ENCODE measurements at regions not wholly inside any gene's neighbourhood (a gene's known extent, or its start where the extent isn't known, plus 50 kb on each side); places are given as distances from the start of the nearest gene placed in this dataset.

- no peak for TF ChIP-seq CTCF (conservative IDR thresholded peaks at IDR 0.05)
- no peak for TF ChIP-seq EZH2 (IDR thresholded peaks at IDR 0.05; ENCODE audit: low read depth)
- BruUV-seq (replicated peaks) = no TSS peak
- no peaks in the 10 kb centered on the region for H3K9me3 ChIP-seq (ENCODE audit: insufficient read depth, low read depth)
- no peaks in the 10 kb centered on the region for H3F3A ChIP-seq (ENCODE audit: insufficient read depth, low read depth)
- H3K27ac ChIP-seq = no peak overlapping the region
- H3K4me2 ChIP-seq = no peak overlapping the region
- intact Hi-C loops (cut with micrococcal nuclease; ENCODE audit: unreplicated experiment) = no loop called here
- no peaks in the 10 kb centered on the region for H3K79me2 ChIP-seq (ENCODE audit: low read depth)
- H3K9me2 ChIP-seq (ENCODE audit: insufficient read depth) = 0 out of 2 replicates have a peak, but pooled peaks cover 5% of the 10 kb centered on the region
- POLR2A ChIA-PET (ENCODE audit: unreplicated experiment) = no interaction called here
- CTCF ChIA-PET = no interaction called here
- H3K4me3 ChIP-seq = no peak overlapping the region
- no peaks in the 10 kb centered on the region for H4K20me1 ChIP-seq (ENCODE audit: insufficient read depth)
- H2AFZ ChIP-seq = no peak overlapping the region
- no peak for DNase-seq
- H3K27me3 ChIP-seq (ENCODE audit: insufficient read depth, low read depth) = no peaks in the 10 kb centered on the region
- H3K36me3 ChIP-seq (ENCODE audit: low read depth) = no peaks in the 10 kb centered on the region
- H3K4me1 ChIP-seq (replicated peaks; ENCODE audit: insufficient read depth) = no peaks in the 10 kb centered on the region
Observed at GRCh38 chrX:127782904-127783303, 269.3 kb downstream of the ACTRT1 start.

- Histone ChIP-seq H3K79me2 (ENCODE audit: low read depth) (no peaks in the 10 kb centered on the region), H3K36me3 (ENCODE audit: low read depth) (no peaks in the 10 kb centered on the region), H3K4me2 (no peak overlapping the region), H2AFZ (no peak overlapping the region), H3K9me2 (ENCODE audit: insufficient read depth) (no peaks in the 10 kb centered on the region; the same call in 1 of the 2 replicates), H3F3A (ENCODE audit: insufficient read depth, low read depth) (no peaks in the 10 kb centered on the region), H4K20me1 (ENCODE audit: insufficient read depth) (no peaks in the 10 kb centered on the region), H3K4me1 (replicated peaks; ENCODE audit: insufficient read depth) (no peaks in the 10 kb centered on the region), H3K27ac (no peak overlapping the region), H3K9me3 (ENCODE audit: insufficient read depth, low read depth) (no peaks in the 10 kb centered on the region), H3K4me3 (no peak overlapping the region), H3K27me3 (ENCODE audit: insufficient read depth, low read depth) (no peaks in the 10 kb centered on the region)
- ChIA-PET CTCF (no interaction called here), POLR2A (ENCODE audit: unreplicated experiment) (interaction anchor here (0.6 kb wide), 1 partner anchor 68 kb away, joined by 4 read pairs; no protein-coding TSS in a partner anchor)
- no peak for DNase-seq
- intact Hi-C loops (cut with micrococcal nuclease; ENCODE audit: unreplicated experiment) = no loop called here
- no TSS peak for BruUV-seq (replicated peaks)
- TF ChIP-seq EZH2 (IDR thresholded peaks at IDR 0.05; ENCODE audit: low read depth) (no peak), CTCF (conservative IDR thresholded peaks at IDR 0.05) (no peak)
Observed at GRCh38 chrX:127764674-127765073, 287.5 kb downstream of the ACTRT1 start.

- no peak for DNase-seq
Observed at GRCh38 chrX:127762663-127763062, 289.5 kb downstream of the ACTRT1 start.

GRCh38 chrX:127732709-127733108 is 319.5 kb downstream of the ACTRT1 start:
- H3K4me3 ChIP-seq = no peak overlapping the region
- H3K9me3 ChIP-seq (ENCODE audit: insufficient read depth, low read depth) = no peaks in the 10 kb centered on the region
- no peak for TF ChIP-seq EZH2 (IDR thresholded peaks at IDR 0.05; ENCODE audit: low read depth)
- BruUV-seq (replicated peaks) = no TSS peak
- ChIA-PET POLR2A (ENCODE audit: unreplicated experiment) (no interaction called here), CTCF (no interaction called here)
- no peaks in the 10 kb centered on the region for H3K4me1 ChIP-seq (replicated peaks; ENCODE audit: insufficient read depth)
- no peaks in the 10 kb centered on the region for H3K27me3 ChIP-seq (ENCODE audit: insufficient read depth, low read depth)
- no peaks in the 10 kb centered on the region for H3K79me2 ChIP-seq (ENCODE audit: low read depth)
- H3K36me3 ChIP-seq (ENCODE audit: low read depth) = no peaks in the 10 kb centered on the region
- intact Hi-C loops (cut with micrococcal nuclease; ENCODE audit: unreplicated experiment) = no loop called here
- H3K9me2 ChIP-seq (ENCODE audit: insufficient read depth) = peaks cover 7% of the 10 kb centered on the region
- H3K4me2 ChIP-seq = no peak overlapping the region
- H4K20me1 ChIP-seq (ENCODE audit: insufficient read depth) = no peaks in the 10 kb centered on the region
- DNase-seq = no peak
- H3F3A ChIP-seq (ENCODE audit: insufficient read depth, low read depth) = no peaks in the 10 kb centered on the region
- H2AFZ ChIP-seq = no peak overlapping the region
- H3K27ac ChIP-seq = no peak overlapping the region

More at GRCh38 chrX:127762663-127763062, 289.5 kb downstream of the ACTRT1 start:
- Histone ChIP-seq H3K9me3 (ENCODE audit: insufficient read depth, low read depth) (no peaks in the 10 kb centered on the region), H2AFZ (no peak overlapping the region), H3K4me3 (no peak overlapping the region), H3F3A (ENCODE audit: insufficient read depth, low read depth) (no peaks in the 10 kb centered on the region), H3K9me2 (ENCODE audit: insufficient read depth) (no peaks in the 10 kb centered on the region; the same call in 1 of the 2 replicates), H3K4me2 (no peak overlapping the region), H3K79me2 (ENCODE audit: low read depth) (no peaks in the 10 kb centered on the region), H3K27me3 (ENCODE audit: insufficient read depth, low read depth) (no peaks in the 10 kb centered on the region), H3K36me3 (ENCODE audit: low read depth) (no peaks in the 10 kb centered on the region), H3K27ac (no peak overlapping the region), H4K20me1 (ENCODE audit: insufficient read depth) (no peaks in the 10 kb centered on the region), H3K4me1 (replicated peaks; ENCODE audit: insufficient read depth) (no peaks in the 10 kb centered on the region)
- POLR2A ChIA-PET (ENCODE audit: unreplicated experiment) = no interaction called here
- BruUV-seq (replicated peaks) = no TSS peak
- CTCF ChIA-PET = no interaction called here
- intact Hi-C loops (cut with micrococcal nuclease; ENCODE audit: unreplicated experiment) = no loop called here
- no peak for TF ChIP-seq EZH2 (IDR thresholded peaks at IDR 0.05; ENCODE audit: low read depth)
